Activated T-helper 2 cell treated with anti-CD3 and anti-CD28 coated beads, Interferon-gamma antibody, Interleukin-2, Interleukin-4, amounts not matched to agents 10 μg/mL and 5 μg/mL and 100 μg/mL, durations not matched to agents 14 hours and 24 hours and 36 hours (primary cell): ENCODE measurements at regions not wholly inside any gene's neighbourhood (a gene's known extent, or its start where the extent isn't known, plus 50 kb on each side); places are given as distances from the start of the nearest gene placed in this dataset.

ENCODE experiments used
- DNase-seq: peaks from one replicate; pipeline ENCODE4 v3.0.0; 2021; ENCODE audit warnings: low spot score
- H3K27ac Mint-ChIP-seq: one replicate; pipeline ENCODE4 v1.8.0; 2021; ENCODE audit warnings: mixed read lengths
- H3K27me3 Mint-ChIP-seq: one replicate; pipeline ENCODE4 v1.8.0; 2021; ENCODE audit warnings: low read depth, mixed read lengths
- H3K36me3 Mint-ChIP-seq: one replicate; pipeline ENCODE4 v1.8.0; 2021; ENCODE audit warnings: low read depth, mixed read lengths
- H3K4me1 Mint-ChIP-seq: one replicate; pipeline ENCODE4 v1.8.0; 2021; ENCODE audit warnings: low read depth, mixed read lengths
- H3K4me3 Mint-ChIP-seq: one replicate; pipeline ENCODE4 v1.8.0; 2021; ENCODE audit warnings: low read depth, mild to moderate bottlenecking, moderate library complexity, mixed read lengths
- H3K9me3 Mint-ChIP-seq: one replicate; pipeline ENCODE4 v1.8.0; 2021; ENCODE audit warnings: mixed read lengths
- intact Hi-C: fragments of 100-400 bp; cut with micrococcal nuclease; formaldehyde crosslinking; loops from one replicate; pipeline ENCODE4 v1.15.1; 2023

DNA sequence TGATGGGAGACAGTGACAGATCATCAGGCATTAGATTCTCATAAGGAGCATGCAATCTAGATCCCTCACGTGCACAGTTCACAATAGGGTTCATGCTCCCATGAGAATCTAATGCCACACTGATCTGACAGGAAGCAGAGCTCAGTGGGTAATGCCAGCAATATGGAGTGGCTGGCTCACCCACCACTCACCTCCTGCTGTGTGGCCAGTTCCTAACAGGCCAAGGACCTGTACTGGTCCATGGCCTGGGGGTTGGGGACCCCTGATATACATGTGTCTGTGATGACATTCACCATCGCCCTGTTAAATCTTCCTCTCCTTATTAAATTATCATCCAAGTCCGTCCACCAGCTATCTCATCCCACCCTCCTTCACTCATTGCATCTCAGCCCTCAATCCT lies 118.4 kb downstream of the TEX36 start:
- Mint-ChIP-seq H3K27me3 (no peaks in the 10 kb centered on the region), H3K4me1 (no peaks in the 10 kb centered on the region), H3K36me3 (no peaks in the 10 kb centered on the region), H3K4me3 (no peak overlapping the region), H3K27ac (no peak overlapping the region), H3K9me3 (no peaks in the 10 kb centered on the region)
- intact Hi-C loops, result no loop called here
- no peak for DNase-seq

DNA sequence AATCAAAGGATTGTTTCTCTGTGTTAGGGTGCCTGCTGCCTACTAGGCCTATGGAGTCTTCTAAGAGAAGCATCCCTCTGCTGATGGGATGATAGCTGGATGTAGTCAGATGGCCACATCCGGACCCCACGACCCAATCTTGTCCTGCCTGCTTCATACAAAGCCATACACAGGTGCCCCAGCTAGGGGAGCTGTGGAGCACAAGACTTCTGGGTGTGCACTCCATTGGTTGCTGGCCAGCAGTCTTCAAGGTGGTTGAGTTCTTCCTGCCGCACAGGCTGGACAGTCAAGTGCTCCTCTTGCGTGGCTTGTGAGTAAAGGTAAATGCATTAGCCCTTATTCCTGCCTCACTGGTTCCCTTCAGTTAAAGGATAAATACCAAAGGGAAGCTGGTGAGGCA lies 120.2 kb downstream of the TEX36 start:
- Mint-ChIP-seq H3K27me3 (no peaks in the 10 kb centered on the region), H3K27ac (no peak overlapping the region), H3K4me3 (no peak overlapping the region), H3K9me3 (no peaks in the 10 kb centered on the region), H3K36me3 (no peaks in the 10 kb centered on the region), H3K4me1 (peaks cover 1% of the 10 kb centered on the region)
- no peak for DNase-seq
- intact Hi-C loops, result no loop called here

DNA sequence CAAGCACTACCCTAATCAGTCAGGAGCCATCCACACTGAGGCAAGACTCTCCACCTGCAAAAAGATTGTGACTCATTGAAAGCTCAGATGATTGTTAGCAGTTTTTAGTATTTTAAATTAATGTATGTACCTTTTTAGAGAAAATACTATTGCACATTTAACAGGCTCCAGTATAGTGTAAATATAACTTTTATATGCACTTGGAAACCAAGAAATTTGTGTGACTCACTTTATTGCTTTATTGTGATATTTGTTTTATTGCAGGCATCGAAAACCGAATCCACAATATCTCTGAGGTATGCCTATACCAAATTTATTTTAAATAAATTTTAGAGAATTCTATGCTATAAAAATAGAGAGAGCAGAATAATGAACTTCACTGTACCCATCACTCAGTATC lies 122.0 kb downstream of the TEX36 start:
- Mint-ChIP-seq H3K27me3 (peaks cover 2% of the 10 kb centered on the region), H3K4me1 (peaks cover 3% of the 10 kb centered on the region), H3K36me3 (no peaks in the 10 kb centered on the region), H3K4me3 (no peak overlapping the region), H3K9me3 (no peaks in the 10 kb centered on the region), H3K27ac (no peak overlapping the region)
- no peak for DNase-seq
- intact Hi-C loops, result no loop called here

DNA sequence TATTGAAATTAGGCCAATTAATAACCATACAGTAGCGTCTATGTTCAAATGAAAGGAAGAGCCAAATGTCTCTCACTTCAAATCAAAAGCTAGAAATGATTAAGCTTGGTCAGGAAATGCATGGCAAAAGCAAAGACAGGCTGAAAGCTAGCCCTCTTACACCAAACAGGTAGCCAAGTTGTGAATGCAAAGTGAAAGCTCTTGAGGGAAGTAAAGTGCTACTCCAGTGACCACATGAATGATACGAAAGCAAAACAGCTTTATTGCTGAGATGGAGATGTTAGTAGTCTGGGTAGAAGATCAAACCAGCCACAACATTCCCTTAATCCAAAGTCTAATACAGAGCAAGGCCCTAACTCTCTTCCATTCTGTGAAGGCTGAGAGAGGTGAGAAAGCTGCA lies 123.8 kb downstream of the TEX36 start:
- Mint-ChIP-seq H3K27me3 (peaks cover 2% of the 10 kb centered on the region), H3K9me3 (no peaks in the 10 kb centered on the region), H3K36me3 (no peaks in the 10 kb centered on the region), H3K4me3 (no peak overlapping the region), H3K27ac (no peak overlapping the region), H3K4me1 (peaks cover 3% of the 10 kb centered on the region)
- intact Hi-C loops, result no loop called here
- no peak for DNase-seq

DNA sequence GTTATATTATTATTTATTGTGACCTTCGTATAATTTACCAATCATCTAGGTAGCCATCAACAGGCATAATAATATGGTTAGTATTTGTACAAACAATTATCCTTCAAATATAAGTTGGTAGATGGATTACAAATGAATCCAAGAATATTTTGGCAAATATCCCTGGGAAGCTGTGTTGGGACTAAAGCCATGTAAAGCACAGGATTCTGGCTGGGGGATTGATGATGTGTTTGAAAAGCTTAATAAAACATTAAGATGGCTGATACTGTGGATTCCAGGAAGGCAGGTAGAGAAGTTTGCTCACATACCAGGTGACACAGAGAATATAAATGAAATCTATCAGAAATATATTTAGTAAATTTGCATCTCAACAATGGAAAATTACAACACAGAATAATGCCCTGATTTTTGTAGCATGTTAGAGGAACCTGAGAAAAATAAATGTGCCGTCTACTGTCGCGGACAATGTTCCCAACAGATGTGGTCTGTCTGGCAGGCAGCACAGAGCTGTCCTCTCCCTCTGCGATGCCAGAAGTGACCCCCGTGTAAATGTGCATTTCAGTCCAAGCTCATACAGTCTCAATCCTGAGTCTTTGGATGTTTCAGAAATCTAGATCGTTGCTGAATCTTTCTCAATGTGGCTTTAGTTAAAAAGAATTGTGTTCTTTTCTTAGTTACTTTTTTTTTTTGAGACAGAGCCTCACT lies 125.0 kb downstream of the TEX36 start:
- no peaks in the 10 kb centered on the region for H3K9me3 Mint-ChIP-seq
- H3K36me3 Mint-ChIP-seq, result no peaks in the 10 kb centered on the region
- no peak overlapping the region for H3K27ac Mint-ChIP-seq
- DNase-seq, result no peak
- H3K4me1 Mint-ChIP-seq, result peaks cover 3% of the 10 kb centered on the region
- intact Hi-C loops, result no loop called here
- peaks cover 2% of the 10 kb centered on the region for H3K27me3 Mint-ChIP-seq
- H3K4me3 Mint-ChIP-seq, result no peak overlapping the region

DNA sequence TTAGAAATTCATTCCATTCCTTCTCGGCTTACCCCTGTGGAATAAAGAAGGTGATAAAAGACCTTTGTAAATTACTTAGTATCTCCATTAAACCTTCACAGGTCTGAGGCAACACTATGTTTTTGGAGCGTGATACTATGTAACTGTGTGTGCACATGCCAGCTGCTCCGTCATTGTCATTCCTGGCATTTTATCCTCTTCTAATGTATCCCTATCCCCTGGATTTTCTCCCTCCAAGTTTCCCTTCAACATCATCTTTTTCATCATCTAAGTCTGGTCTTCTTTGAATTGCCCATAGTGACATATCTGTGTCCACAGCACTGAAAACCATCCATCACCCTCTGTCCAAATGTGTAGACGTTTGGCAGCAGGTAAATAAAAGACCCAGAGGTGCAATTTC lies 125.7 kb downstream of the TEX36 start:
- DNase-seq, result no peak
- H3K36me3 Mint-ChIP-seq, result no peaks in the 10 kb centered on the region
- peaks cover 2% of the 10 kb centered on the region for H3K27me3 Mint-ChIP-seq
- H3K4me3 Mint-ChIP-seq, result no peak overlapping the region
- intact Hi-C loops, result no loop called here
- H3K4me1 Mint-ChIP-seq, result peaks cover 3% of the 10 kb centered on the region
- no peak overlapping the region for H3K27ac Mint-ChIP-seq
- no peaks in the 10 kb centered on the region for H3K9me3 Mint-ChIP-seq

DNA sequence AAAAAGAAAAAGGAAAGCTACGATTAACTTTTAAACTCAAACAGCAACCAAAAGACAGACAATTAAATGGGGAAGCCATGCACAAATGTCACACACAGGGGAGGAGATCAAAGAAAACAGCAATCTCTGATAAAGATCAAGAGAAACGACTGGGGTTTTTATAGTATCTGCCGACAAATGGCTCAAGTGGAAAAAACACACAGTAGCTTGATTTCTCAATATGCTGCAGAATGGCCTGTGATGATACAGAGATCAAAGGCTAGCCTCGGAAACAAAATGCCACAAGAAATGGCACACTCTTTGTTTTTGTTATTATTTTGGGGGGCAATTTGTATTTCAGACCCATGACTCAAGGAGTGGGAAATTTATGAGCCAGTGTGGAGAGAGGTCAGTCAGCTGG lies 126.1 kb downstream of the TEX36 start:
- Mint-ChIP-seq H3K27me3 (peaks cover 2% of the 10 kb centered on the region), H3K9me3 (no peaks in the 10 kb centered on the region), H3K4me1 (peaks cover 3% of the 10 kb centered on the region), H3K4me3 (no peak overlapping the region), H3K36me3 (no peaks in the 10 kb centered on the region), H3K27ac (no peak overlapping the region)
- intact Hi-C loops, result no loop called here
- no peak for DNase-seq

DNA sequence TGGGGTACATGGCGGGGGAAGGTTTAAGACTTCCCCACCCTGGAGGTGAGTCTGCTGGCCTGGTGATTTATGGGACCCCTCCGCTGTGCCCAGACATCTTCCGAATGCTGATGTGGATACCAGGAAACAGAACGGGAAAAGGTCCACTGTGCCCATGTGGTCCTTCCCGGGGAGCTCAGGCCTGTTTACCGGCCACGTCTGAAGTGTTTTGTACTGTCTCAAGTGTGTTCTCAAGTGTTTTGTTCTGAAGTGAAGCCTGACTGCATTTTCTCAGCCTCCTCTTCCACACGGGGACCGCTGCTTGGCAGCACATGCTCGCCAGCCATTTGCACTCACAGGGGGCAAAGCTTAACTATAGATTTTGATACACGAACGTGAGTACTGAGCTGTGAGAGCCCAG lies 127.2 kb downstream of the TEX36 start:
- no peak overlapping the region for H3K4me3 Mint-ChIP-seq
- H3K27ac Mint-ChIP-seq, result no peak overlapping the region
- no peak for DNase-seq
- intact Hi-C loops, result no loop called here
- no peaks in the 10 kb centered on the region for H3K9me3 Mint-ChIP-seq
- H3K4me1 Mint-ChIP-seq, result peaks cover 3% of the 10 kb centered on the region
- H3K36me3 Mint-ChIP-seq, result no peaks in the 10 kb centered on the region
- peaks cover 2% of the 10 kb centered on the region for H3K27me3 Mint-ChIP-seq

DNA sequence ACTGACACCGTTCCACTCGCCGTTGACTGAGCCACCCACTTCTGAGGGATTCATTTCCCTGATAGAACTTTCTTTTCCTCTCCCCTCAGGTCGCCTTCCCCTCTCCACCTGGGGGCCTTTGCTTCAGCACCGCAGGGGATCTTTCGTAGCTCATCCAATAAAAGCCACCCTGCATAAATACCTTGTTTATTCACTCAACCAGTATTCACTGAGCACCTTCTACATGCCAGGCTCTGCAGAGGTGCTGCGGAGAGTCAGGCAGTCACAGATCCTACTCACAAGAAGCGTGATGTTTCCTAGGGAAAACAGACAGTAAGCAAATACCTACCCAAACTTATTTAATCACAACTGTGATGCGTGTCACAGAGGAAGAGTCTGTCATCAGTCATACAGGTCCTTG lies 127.7 kb downstream of the TEX36 start:
- no peak for DNase-seq
- H3K9me3 Mint-ChIP-seq, result no peaks in the 10 kb centered on the region
- no peak overlapping the region for H3K4me3 Mint-ChIP-seq
- peaks cover 3% of the 10 kb centered on the region for H3K4me1 Mint-ChIP-seq
- no peak overlapping the region for H3K27ac Mint-ChIP-seq
- no peaks in the 10 kb centered on the region for H3K36me3 Mint-ChIP-seq
- H3K27me3 Mint-ChIP-seq, result peaks cover 2% of the 10 kb centered on the region
- intact Hi-C loops, result no loop called here

DNA sequence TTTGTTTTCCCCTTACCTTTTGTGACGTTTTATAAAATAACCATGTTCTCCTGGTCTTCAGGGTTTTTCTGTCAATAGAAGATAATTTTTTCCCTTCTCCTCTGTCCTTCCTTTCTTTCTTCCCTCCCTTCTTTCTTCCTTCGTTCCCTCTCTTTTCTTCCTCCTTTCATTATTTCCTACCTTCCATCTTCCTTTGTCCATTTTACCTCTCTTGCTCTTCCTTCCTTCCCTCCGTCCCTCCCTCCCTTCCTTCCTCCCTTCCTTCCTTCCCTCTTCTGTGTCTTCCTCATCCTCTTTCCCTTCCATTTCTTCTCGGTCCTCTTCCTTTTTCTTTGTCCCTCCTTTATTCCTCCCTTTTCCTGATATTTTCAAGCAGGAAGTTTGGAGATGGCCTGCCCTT lies 128.2 kb downstream of the TEX36 start:
- intact Hi-C loops, result no loop called here
- H3K4me3 Mint-ChIP-seq, result no peak overlapping the region
- H3K9me3 Mint-ChIP-seq, result no peaks in the 10 kb centered on the region
- H3K36me3 Mint-ChIP-seq, result no peaks in the 10 kb centered on the region
- no peak for DNase-seq
- H3K4me1 Mint-ChIP-seq, result peaks cover 3% of the 10 kb centered on the region
- peaks cover 2% of the 10 kb centered on the region for H3K27me3 Mint-ChIP-seq
- no peak overlapping the region for H3K27ac Mint-ChIP-seq

DNA sequence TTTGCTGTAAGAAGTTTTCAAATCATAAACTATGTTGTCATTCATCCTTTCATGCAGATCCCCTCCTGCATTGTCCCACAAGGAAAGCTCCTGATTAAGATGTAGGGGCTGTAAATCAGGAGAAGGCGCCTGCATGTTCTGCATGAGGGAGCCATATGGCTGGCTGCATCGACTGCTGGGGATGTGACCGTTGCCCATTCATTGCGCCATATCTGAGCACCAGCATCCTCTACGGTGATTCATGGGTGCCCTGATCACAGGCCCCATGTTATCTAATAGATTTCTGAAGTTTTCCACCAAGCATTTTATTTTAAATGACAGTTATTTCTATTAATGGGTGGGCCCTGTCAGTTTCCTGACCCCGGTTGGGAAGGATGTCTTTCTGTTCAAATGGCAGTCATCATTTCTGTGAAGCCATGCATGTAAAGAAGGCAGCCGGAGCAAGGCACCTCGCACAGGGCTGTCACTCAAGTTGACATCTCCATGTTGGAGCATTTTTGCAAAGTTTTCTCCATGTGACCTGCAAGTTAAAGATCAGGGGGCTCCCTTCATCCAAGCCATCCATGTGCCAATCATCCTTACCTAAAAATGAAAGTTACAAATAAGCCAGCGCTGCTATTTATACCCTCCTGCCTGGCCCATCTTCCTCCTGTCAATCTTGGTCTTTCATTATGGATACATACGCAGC lies 128.8 kb downstream of the TEX36 start:
- H3K36me3 Mint-ChIP-seq, result no peaks in the 10 kb centered on the region

DNA sequence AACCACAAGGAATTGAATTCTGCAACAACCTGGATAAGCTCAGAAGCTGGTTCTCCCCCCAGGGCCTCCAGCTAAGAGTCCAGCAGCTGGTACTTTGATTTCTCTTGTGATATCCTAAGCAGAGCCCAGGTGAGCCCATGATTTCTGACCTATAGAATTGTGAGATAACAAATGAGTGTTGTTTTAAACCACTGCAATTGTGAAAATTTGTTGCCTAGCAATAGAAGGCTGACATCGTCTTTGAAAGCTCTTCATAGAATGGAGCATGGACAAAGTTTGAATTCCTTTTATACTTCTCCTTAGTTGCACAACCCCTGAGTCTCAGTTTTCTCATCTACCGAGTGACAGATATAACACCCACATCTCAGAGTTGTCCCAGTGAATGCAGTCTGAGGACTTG lies 129.9 kb downstream of the TEX36 start:
- H3K9me3 Mint-ChIP-seq, result no peaks in the 10 kb centered on the region
- H3K4me1 Mint-ChIP-seq, result peaks cover 1% of the 10 kb centered on the region
- no peaks in the 10 kb centered on the region for H3K36me3 Mint-ChIP-seq
- no peak for DNase-seq
- intact Hi-C loops, result no loop called here
- no peak overlapping the region for H3K4me3 Mint-ChIP-seq
- H3K27ac Mint-ChIP-seq, result no peak overlapping the region
- peaks cover 2% of the 10 kb centered on the region for H3K27me3 Mint-ChIP-seq

More for the DNA sequence above, 128.8 kb downstream of the TEX36 start:
- Mint-ChIP-seq H3K4me1 (peaks cover 1% of the 10 kb centered on the region), H3K27me3 (peaks cover 2% of the 10 kb centered on the region), H3K27ac (no peak overlapping the region), H3K4me3 (no peak overlapping the region), H3K9me3 (no peaks in the 10 kb centered on the region)
- no peak for DNase-seq
- intact Hi-C loops, result no loop called here

DNA sequence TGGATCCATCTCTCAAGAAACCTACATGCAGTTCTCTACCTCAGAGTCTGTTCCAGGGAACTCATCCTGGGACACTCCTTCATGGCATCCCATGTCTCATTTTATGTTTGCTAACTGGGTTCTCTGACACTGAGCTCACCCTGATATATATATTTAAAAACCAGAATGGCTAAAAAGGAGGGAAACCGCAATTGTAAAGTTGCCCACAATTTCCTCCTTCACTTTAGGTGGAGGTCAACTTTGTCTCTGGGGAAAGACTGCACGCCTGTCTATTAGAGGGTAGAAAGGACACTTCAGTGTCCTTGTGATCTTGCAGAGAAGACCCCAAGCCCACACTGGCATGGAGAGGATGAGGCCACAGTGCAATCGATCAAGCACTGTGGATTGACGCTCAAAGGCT lies 131.7 kb downstream of the TEX36 start:
- Mint-ChIP-seq H3K9me3 (no peaks in the 10 kb centered on the region), H3K4me3 (no peak overlapping the region), H3K36me3 (no peaks in the 10 kb centered on the region), H3K27me3 (no peaks in the 10 kb centered on the region), H3K27ac (no peak overlapping the region), H3K4me1 (no peaks in the 10 kb centered on the region)
- intact Hi-C loops, result no loop called here
- DNase-seq, result no peak
